T-cell (primary cell): ENCODE measurements at regions not wholly inside any gene's neighbourhood (a gene's known extent, or its start where the extent isn't known, plus 50 kb on each side); places are given as distances from the start of the nearest gene placed in this dataset.

Source experiments
- ATAC-seq, 4 experiments: fragments of 200-7000 bp in 3 of 4; fragments of 150-1000 bp in 1 of 4; cut with Tn5 transposase; replicated peaks in 1 of 4; 1 replicate in 3 of 4; 2 replicates in 1 of 4; pipeline ENCODE4 v1.10.0; 2021; ENCODE audit warnings: moderate library complexity in 3 of 4, mild to moderate bottlenecking in 2 of 4, moderate number of reproducible peaks in 1 of 4
- CTCF ChIA-PET, 2 donors: fragments of 300-600 bp; sonication (Branson Sonifier 250); formaldehyde crosslinking; loops; one replicate each; lab custom pipeline; 2022; ENCODE audit warnings: antibody characterized with exemption in 2 of 2; lab: Charles Lee
- POLR2A ChIA-PET, 2 donors: fragments of 300-600 bp; sonication (Branson Sonifier 250); formaldehyde crosslinking; loops; one replicate each; lab custom pipeline; 2022; ENCODE audit warnings: antibody characterized with exemption in 2 of 2; lab: Charles Lee
- DNase-seq, 35 experiments: peaks; one replicate each; pipeline versions ENCODE4 v3.0.0 to v3.0.0-alpha.2; 2013 to 2023
- H3K27ac ChIP-seq: one replicate; pipeline ENCODE4 v1.5.1; 2013; ENCODE audit warnings: low read length
- H3K27me3 ChIP-seq, 2 experiments: replicated peaks in 1 of 2; 1 replicate in 1 of 2; 2 replicates in 1 of 2; pipeline versions ENCODE4 v1.6.1 to v1.7.0; 2013; ENCODE audit warnings: low read length in 1 of 2, mixed read lengths in 1 of 2; ENCODE audit not compliant: control insufficient read depth in 2 of 2, insufficient read depth in 2 of 2; ENCODE audit errors: extremely low read depth in 1 of 2
- H3K36me3 ChIP-seq, 2 donors: 1 replicate in 1 of 2; 2 replicates in 1 of 2; pipeline versions ENCODE4 v1.6.1 to v1.7.0; 2013; ENCODE audit warnings: low read length in 1 of 2; ENCODE audit not compliant: control insufficient read depth in 2 of 2, insufficient read depth in 1 of 2; ENCODE audit errors: extremely low read depth in 1 of 2
- H3K4me1 ChIP-seq, 2 experiments: 1 replicate in 1 of 2; 2 replicates in 1 of 2; pipeline versions ENCODE4 v1.6.1 to v1.7.0; 2013; ENCODE audit warnings: low read length in 2 of 2, mixed read lengths in 1 of 2; ENCODE audit not compliant: insufficient read depth in 2 of 2, control insufficient read depth in 1 of 2; ENCODE audit errors: extremely low read depth in 1 of 2
- H3K4me3 ChIP-seq, 2 donors: 1 replicate in 1 of 2; 2 replicates in 1 of 2; pipeline versions ENCODE4 v1.5.1 to v1.7.0; 2013; ENCODE audit warnings: mild to moderate bottlenecking in 2 of 2, low read length in 1 of 2, moderate library complexity in 1 of 2; ENCODE audit not compliant: control insufficient read depth in 1 of 2; ENCODE audit errors: extremely low read depth in 1 of 2
- H3K9me3 ChIP-seq: 2 replicates; pipeline ENCODE4 v1.7.0; 2013
- H3K27ac Mint-ChIP-seq, 2 donors: one replicate each; pipeline ENCODE4 v1.8.0; 2020 to 2021; ENCODE audit warnings: mild to moderate bottlenecking in 2 of 2, mixed read lengths in 2 of 2
- H3K27me3 Mint-ChIP-seq, 2 donors: one replicate each; pipeline ENCODE4 v1.8.0; 2021 to 2022; ENCODE audit warnings: mixed read lengths in 2 of 2
- H3K36me3 Mint-ChIP-seq: one replicate; pipeline ENCODE4 v1.8.0; 2021; ENCODE audit warnings: mixed read lengths
- H3K4me1 Mint-ChIP-seq, 3 donors: one replicate each; pipeline ENCODE4 v1.8.0; 2020 to 2022; ENCODE audit warnings: mixed read lengths in 3 of 3, mild to moderate bottlenecking in 1 of 3
- H3K4me3 Mint-ChIP-seq, 3 donors: one replicate each; pipeline ENCODE4 v1.8.0; 2020 to 2022; ENCODE audit warnings: mild to moderate bottlenecking in 3 of 3, mixed read lengths in 3 of 3, moderate library complexity in 3 of 3
- H3K9me3 Mint-ChIP-seq, 3 donors: one replicate each; pipeline ENCODE4 v1.8.0; 2020 to 2022; ENCODE audit warnings: mixed read lengths in 3 of 3
- WGBS: methylation state at CpG from one replicate; pipeline ENCODE4 v1.1.5; 2013; ENCODE audit warnings: missing lambda C conversion rate; ENCODE audit not compliant: insufficient coverage; 5-methylcytosine and 5-hydroxymethylcytosine counted together

GRCh38 chr11:111169367-111169766 lies 76.2 kb upstream of the POU2AF2 start:
- Histone ChIP-seq H3K4me3 (no peak overlapping the region), H3K36me3 (no peaks in the 10 kb centered on the region), H3K9me3 (no peaks in the 10 kb centered on the region), H3K4me1 (no peaks in the 10 kb centered on the region), H3K27ac (no peak overlapping the region), H3K27me3 (peaks cover 0 to 3% of the 10 kb centered on the region in 2 experiments)
- POLR2A ChIA-PET, result interaction anchor here in 1 of 2 donors (0.5 kb wide), 1 partner anchor 9 kb away, joined by 4 read pairs; no protein-coding TSS in a partner anchor
- H3K4me3 Mint-ChIP-seq, result no peak overlapping the region
- no peaks in the 10 kb centered on the region for H3K36me3 Mint-ChIP-seq
- no peak for DNase-seq
- peaks cover 4 to 11% of the 10 kb centered on the region in 2 donors for H3K27me3 Mint-ChIP-seq
- WGBS, result no CpG with 5 or more reads among the region's 5 CpGs
- CTCF ChIA-PET, result no interaction called here
- no peaks in the 10 kb centered on the region for H3K9me3 Mint-ChIP-seq
- no peak for ATAC-seq
- H3K27ac Mint-ChIP-seq, result no peak overlapping the region
- H3K4me1 Mint-ChIP-seq, result no peaks in the 10 kb centered on the region

- ATAC-seq (no peak), DNase-seq (no peak)
- no peak overlapping the region for H3K27ac ChIP-seq
- CTCF ChIA-PET, result no interaction called here
- Mint-ChIP-seq H3K9me3 (no peaks in the 10 kb centered on the region), H3K4me3 (no peak overlapping the region), H3K27ac (no peak overlapping the region), H3K36me3 (no peaks in the 10 kb centered on the region), H3K27me3 (peaks cover 6 to 11% of the 10 kb centered on the region in 2 donors), H3K4me1 (no peaks in the 10 kb centered on the region)
- no peaks in the 10 kb centered on the region for H3K4me1 ChIP-seq
- no peak overlapping the region for H3K4me3 ChIP-seq
- WGBS, result no CpG with 5 or more reads among the region's 2 CpGs
- H3K9me3 ChIP-seq, result no peaks in the 10 kb centered on the region
- POLR2A ChIA-PET, result interaction anchor here in 1 of 2 donors (0.5 kb wide), 1 partner anchor 8 kb away, joined by 4 read pairs; no protein-coding TSS in a partner anchor
- no peaks in the 10 kb centered on the region for H3K36me3 ChIP-seq
- H3K27me3 ChIP-seq, result peaks cover 0 to 3% of the 10 kb centered on the region in 2 experiments
These were observed 76.7 kb upstream of the POU2AF2 start for GRCh38 chr11:111168871-111169270.

- Mint-ChIP-seq H3K4me3 (no peak overlapping the region), H3K9me3 (no peaks in the 10 kb centered on the region), H3K27me3 (peaks cover 11 to 16% of the 10 kb centered on the region in 2 donors), H3K4me1 (no peaks in the 10 kb centered on the region), H3K36me3 (no peaks in the 10 kb centered on the region), H3K27ac (no peak overlapping the region)
- no peaks in the 10 kb centered on the region for H3K9me3 ChIP-seq
- H3K4me3 ChIP-seq, result no peak overlapping the region
- POLR2A ChIA-PET, result no interaction called here
- H3K27me3 ChIP-seq, result peaks cover 0 to 3% of the 10 kb centered on the region in 2 experiments
- no peaks in the 10 kb centered on the region for H3K36me3 ChIP-seq
- WGBS, result 100% methylated on average over 1 of the region's 2 CpGs
- no peak for DNase-seq
- CTCF ChIA-PET, result no interaction called here
- no peaks in the 10 kb centered on the region for H3K4me1 ChIP-seq
- ATAC-seq, result no peak
- H3K27ac ChIP-seq, result no peak overlapping the region
These were observed 77.9 kb upstream of the POU2AF2 start for GRCh38 chr11:111167666-111168065.

- Histone ChIP-seq H3K4me3 (no peak overlapping the region), H3K27me3 (peaks cover 0 to 3% of the 10 kb centered on the region in 2 experiments), H3K27ac (no peak overlapping the region), H3K9me3 (no peaks in the 10 kb centered on the region), H3K4me1 (no peaks in the 10 kb centered on the region), H3K36me3 (no peaks in the 10 kb centered on the region)
- Mint-ChIP-seq H3K27ac (no peak overlapping the region), H3K4me1 (no peaks in the 10 kb centered on the region), H3K4me3 (no peak overlapping the region), H3K9me3 (no peaks in the 10 kb centered on the region), H3K36me3 (no peaks in the 10 kb centered on the region), H3K27me3 (peaks cover 13 to 16% of the 10 kb centered on the region in 2 donors)
- ChIA-PET POLR2A (no interaction called here), CTCF (no interaction called here)
- no CpG with 5 or more reads among the region's 3 CpGs for WGBS
- DNase-seq (no peak), ATAC-seq (no peak)
These were observed 78.9 kb upstream of the POU2AF2 start for GRCh38 chr11:111166598-111166997.

- Histone ChIP-seq H3K27me3 (peaks cover 0 to 3% of the 10 kb centered on the region in 2 experiments), H3K4me3 (no peak overlapping the region), H3K4me1 (no peaks in the 10 kb centered on the region), H3K36me3 (no peaks in the 10 kb centered on the region), H3K27ac (no peak overlapping the region), H3K9me3 (no peaks in the 10 kb centered on the region)
- DNase-seq (no peak), ATAC-seq (no peak)
- Mint-ChIP-seq H3K9me3 (no peaks in the 10 kb centered on the region), H3K27ac (no peak overlapping the region), H3K27me3 (peaks cover 16 to 25% of the 10 kb centered on the region in 2 donors), H3K36me3 (no peaks in the 10 kb centered on the region), H3K4me3 (no peak overlapping the region), H3K4me1 (no peaks in the 10 kb centered on the region)
- ChIA-PET CTCF (no interaction called here), POLR2A (no interaction called here)
- 0% methylated on average over 1 of the region's 1 CpG for WGBS
These were observed 83.2 kb upstream of the POU2AF2 start for GRCh38 chr11:111162305-111162704.

- Mint-ChIP-seq H3K27me3 (peaks cover 0 to 13% of the 10 kb centered on the region in 2 donors), H3K4me1 (no peaks in the 10 kb centered on the region), H3K27ac (no peak overlapping the region), H3K36me3 (no peaks in the 10 kb centered on the region), H3K4me3 (no peak overlapping the region), H3K9me3 (no peaks in the 10 kb centered on the region)
- DNase-seq (no peak), ATAC-seq (no peak)
- Histone ChIP-seq H3K4me3 (no peak overlapping the region), H3K27me3 (no peaks in the 10 kb centered on the region), H3K36me3 (no peaks in the 10 kb centered on the region), H3K9me3 (no peaks in the 10 kb centered on the region), H3K4me1 (no peaks in the 10 kb centered on the region), H3K27ac (no peak overlapping the region)
- ChIA-PET POLR2A (no interaction called here), CTCF (no interaction called here)
- WGBS, result 96% methylated on average over 10 of the region's 11 CpGs
These were observed 88.0 kb upstream of the POU2AF2 start for GRCh38 chr11:111157571-111157970.

- Histone ChIP-seq H3K4me1 (no peaks in the 10 kb centered on the region), H3K4me3 (no peak overlapping the region), H3K9me3 (no peaks in the 10 kb centered on the region), H3K27me3 (no peaks in the 10 kb centered on the region), H3K27ac (no peak overlapping the region), H3K36me3 (no peaks in the 10 kb centered on the region)
- Mint-ChIP-seq H3K4me1 (no peaks in the 10 kb centered on the region), H3K27ac (no peak overlapping the region), H3K27me3 (peaks cover 0 to 4% of the 10 kb centered on the region in 2 donors), H3K4me3 (no peak overlapping the region), H3K9me3 (no peaks in the 10 kb centered on the region), H3K36me3 (no peaks in the 10 kb centered on the region)
- POLR2A ChIA-PET, result no interaction called here
- CTCF ChIA-PET, result no interaction called here
- no peak for ATAC-seq
- no peak for DNase-seq
- 88% methylated on average over 1 of the region's 2 CpGs for WGBS
These were observed 90.5 kb upstream of the POU2AF2 start for GRCh38 chr11:111155021-111155420.
